NOMO-1 treated with dmso at 0.1 percent for 144 hours (cell line): ENCODE measurements at regions not wholly inside any gene's neighbourhood (a gene's known extent, or its start where the extent isn't known, plus 50 kb on each side); places are given as distances from the start of the nearest gene placed in this dataset.
A peak's percentile ranks its signal among the peaks of the same experiment; 100 is the strongest.

Source experiments
- DNase-seq: peaks from one replicate; lab custom pipeline; 2025; ENCODE audit not compliant: unreplicated experiment; lab: John Stamatoyannopoulos, UW

- DNase-seq: no peak
These were observed 253.8 kb upstream of the DMD start for GRCh38 chrX:33465137-33465536.

DNA sequence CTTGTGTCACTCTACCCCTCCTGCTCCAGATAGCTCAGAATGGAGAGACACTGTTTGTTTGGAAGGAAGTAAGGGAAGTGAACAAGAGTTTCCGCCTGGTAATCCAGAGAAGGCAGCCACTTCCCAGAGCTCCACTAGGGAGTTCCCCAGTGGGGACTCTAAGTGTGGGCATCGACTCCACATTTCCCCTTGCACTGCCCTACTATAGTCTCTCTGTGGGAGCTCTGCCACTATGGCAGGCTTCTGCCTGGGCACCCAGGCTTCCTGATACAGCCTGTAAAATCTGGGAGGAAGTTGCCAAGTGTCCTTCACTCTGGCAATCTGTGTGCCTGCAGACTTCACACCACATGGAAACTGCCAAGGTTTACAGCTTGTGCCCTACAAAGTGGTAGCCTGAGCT lies 245.8 kb upstream of the DMD start:
- DNase-seq: no peak

- DNase-seq: no peak
These were observed 235.9 kb upstream of the DMD start for GRCh38 chrX:33447285-33447684.

- DNase-seq: peak; percentile 28
These were observed 223.1 kb upstream of the DMD start for GRCh38 chrX:33434256-33435092.

- DNase-seq: no peak
These were observed 205.0 kb upstream of the DMD start for GRCh38 chrX:33416273-33416805.

GRCh38 chrX:33415459-33415858 lies 204.1 kb upstream of the DMD start:
- DNase-seq: no peak

DNA sequence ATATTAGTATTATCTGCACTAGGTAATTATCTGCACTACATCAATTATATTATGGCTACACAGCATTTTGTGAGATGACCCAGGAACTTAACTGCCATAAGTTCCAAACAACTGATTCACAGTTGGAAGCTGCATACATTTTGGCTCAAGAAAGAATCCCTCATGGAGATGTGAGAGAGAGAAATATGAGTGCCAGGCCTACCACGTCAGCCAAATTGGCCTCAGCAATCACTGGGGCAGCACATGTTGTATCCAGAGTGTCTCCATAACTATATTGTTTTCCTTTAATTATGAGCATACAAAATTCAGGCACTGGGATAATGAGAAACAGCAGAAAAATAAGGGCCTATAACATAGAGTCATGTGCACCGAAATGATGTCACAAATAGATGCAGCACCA lies 174.2 kb upstream of the DMD start:
- DNase-seq: no peak

GRCh38 chrX:33379839-33380238 lies 168.5 kb upstream of the DMD start:
- no peak for DNase-seq

- DNase-seq: no peak
These were observed 146.3 kb upstream of the DMD start for GRCh38 chrX:33357606-33358005.

DNA sequence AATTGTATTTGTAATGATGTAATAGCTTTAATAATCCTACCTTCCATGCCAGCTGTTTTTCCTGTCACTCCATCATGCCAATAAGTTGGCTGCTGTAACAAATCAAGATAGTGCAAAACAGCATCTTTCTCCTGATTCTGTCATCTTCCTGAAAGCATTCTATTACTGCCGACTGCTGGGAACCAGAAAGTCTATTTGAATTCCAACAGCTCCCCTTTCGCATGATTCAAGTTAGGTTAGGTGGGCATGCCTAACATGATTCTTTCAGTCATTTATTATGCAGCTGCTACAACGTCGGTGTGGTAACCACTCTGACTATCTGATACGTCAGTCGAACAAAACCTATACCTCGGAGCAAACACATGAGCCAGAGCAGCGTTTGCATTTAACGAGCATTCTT lies 127.9 kb upstream of the DMD start:
- no peak for DNase-seq

- DNase-seq: no peak
These were observed 125.4 kb upstream of the DMD start for GRCh38 chrX:33336783-33337182.

DNA sequence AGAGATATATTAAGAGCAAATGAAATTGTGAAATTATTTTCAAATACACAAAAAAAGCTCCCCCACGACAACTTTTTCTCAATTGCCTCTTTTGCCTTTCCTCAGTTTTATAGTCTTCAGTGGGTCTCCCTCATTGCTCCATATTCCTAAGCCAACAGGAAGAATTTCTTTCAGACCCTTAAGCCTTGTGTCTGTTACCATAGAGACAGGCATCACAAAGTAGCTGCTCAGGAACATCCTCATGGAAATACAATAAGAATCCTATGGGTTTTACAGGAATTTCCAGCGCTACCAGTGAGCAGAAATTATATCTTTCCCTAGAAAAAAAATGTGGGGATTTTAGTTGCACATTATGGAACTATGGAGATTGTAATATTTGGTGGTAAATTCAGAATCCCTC lies 121.9 kb upstream of the DMD start:
- no peak for DNase-seq

DNA sequence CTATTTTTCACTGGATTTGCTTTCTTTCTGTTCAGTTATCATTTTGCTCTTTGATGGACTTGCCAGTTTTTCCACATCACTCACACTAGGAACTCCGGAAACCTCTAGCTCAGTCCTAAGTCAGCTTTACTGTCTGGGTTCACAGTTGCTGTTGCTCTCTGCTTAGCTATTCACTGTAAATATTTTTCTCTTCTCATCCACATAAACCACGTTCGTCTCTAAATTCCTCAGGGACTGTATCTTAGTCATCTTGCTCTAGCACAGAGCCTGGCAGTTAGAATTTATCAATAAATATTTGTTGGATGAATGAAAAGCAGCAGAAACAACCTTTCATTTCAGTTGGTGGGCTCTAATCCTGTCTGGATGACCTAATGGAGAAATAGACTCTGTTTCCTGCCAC lies 119.4 kb upstream of the DMD start:
- no peak for DNase-seq

GRCh38 chrX:33324099-33324498 lies 112.8 kb upstream of the DMD start:
- DNase-seq: no peak

DNA sequence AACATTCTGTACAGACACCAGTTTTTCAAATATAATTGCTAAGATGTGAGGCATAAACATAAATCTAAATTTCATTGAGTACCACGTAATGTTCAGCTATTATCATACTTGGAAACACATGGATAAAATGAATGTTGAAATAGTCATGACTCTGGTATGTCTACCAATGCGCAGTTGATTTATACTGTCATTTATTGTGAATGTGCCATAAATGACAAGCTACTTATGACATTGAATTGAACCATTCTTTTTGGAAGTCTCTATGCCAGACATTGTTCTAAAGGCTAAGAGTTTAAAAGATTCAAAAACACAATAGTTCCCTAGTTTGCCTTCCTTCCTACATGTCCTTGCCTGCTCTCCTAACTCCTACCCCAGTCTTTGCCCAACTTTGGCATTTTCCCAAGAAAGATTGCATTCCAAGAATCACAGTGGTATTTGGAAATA lies 96.6 kb upstream of the DMD start:
- no peak for DNase-seq

- no peak for DNase-seq
These were observed 87.3 kb upstream of the DMD start for GRCh38 chrX:33298622-33299021.

GRCh38 chrX:33285550-33285949 lies 74.2 kb upstream of the DMD start:
- no peak for DNase-seq

DNA sequence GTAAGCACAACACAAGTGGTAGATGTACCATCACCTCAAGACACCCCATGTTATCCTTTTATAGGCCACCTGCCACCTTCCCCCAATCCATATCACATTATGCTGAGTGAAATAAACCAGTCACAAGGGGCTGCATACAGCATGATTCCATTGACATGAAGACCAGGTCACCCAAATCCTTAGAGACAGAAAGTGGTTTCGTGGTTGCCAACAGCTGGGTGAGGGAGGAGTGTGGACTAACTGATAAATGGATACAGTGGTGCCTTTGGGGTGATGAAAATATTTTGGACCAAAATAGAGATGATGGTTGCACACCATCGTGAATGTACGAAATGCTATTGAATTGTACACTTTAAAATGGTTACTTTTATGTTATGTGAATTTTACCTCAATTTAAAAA lies 65.7 kb upstream of the DMD start:
- DNase-seq: no peak

DNA sequence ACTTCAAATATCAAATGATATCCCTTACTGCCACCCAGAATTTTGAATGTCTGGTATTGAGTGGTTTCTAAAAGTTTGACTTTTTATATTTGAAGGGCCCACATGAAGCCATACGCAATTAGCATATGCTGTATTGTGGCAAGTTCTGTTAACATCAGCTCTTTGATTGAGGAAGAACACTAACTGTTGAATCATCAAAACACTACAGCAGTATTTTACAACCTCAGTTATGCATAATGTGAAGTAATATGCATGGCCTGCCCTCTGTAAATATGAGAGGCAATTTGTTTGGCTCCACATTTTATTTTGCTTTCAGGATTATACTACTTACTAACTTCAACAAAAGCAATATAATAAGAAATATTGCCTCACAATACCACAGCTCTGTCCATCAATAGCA lies 62.2 kb upstream of the DMD start:
- DNase-seq: no peak

GRCh38 chrX:33272986-33273385 lies 61.6 kb upstream of the DMD start:
- DNase-seq: no peak
